GM21529 (cell line): ENCODE measurements at regions not wholly inside any gene's neighbourhood (a gene's known extent, or its start where the extent isn't known, plus 50 kb on each side); places are given as distances from the start of the nearest gene placed in this dataset.

Experiments used
- ATAC-seq: cut with Tn5 transposase; IDR thresholded peaks from one replicate; pipeline ENCODE4 v1.9.1; 2021; ENCODE audit not compliant: unreplicated experiment

- ATAC-seq = no peak
These were observed 496.9 kb upstream of the ZMIZ1 start for GRCh38 chr10:78571891-78572290.

GRCh38 chr10:78572565-78572964 is 496.2 kb upstream of the ZMIZ1 start:
- ATAC-seq = no peak

- ATAC-seq = no peak
These were observed 494.2 kb upstream of the ZMIZ1 start for GRCh38 chr10:78574547-78574946.

- no peak for ATAC-seq
These were observed 493.4 kb upstream of the ZMIZ1 start for GRCh38 chr10:78575400-78575799.

GRCh38 chr10:78576276-78576675 is 492.5 kb upstream of the ZMIZ1 start:
- no peak for ATAC-seq

- no peak for ATAC-seq
These were observed 491.1 kb upstream of the ZMIZ1 start for GRCh38 chr10:78577712-78578111.

GRCh38 chr10:78578929-78579328 is 489.8 kb upstream of the ZMIZ1 start:
- ATAC-seq = no peak

- ATAC-seq = no peak
These were observed 489.2 kb upstream of the ZMIZ1 start for GRCh38 chr10:78579576-78579975.

- ATAC-seq = no peak
These were observed 488.8 kb upstream of the ZMIZ1 start for GRCh38 chr10:78579995-78580394.

GRCh38 chr10:78581133-78581694 is 487.6 kb upstream of the ZMIZ1 start:
- ATAC-seq = no peak

GRCh38 chr10:78582540-78582939 is 486.2 kb upstream of the ZMIZ1 start:
- no peak for ATAC-seq

GRCh38 chr10:78584266-78584665 is 484.5 kb upstream of the ZMIZ1 start:
- ATAC-seq = no peak

- no peak for ATAC-seq
These were observed 484.1 kb upstream of the ZMIZ1 start for GRCh38 chr10:78584681-78585080.

GRCh38 chr10:78585952-78586351 is 482.8 kb upstream of the ZMIZ1 start:
- ATAC-seq = no peak

GRCh38 chr10:78588194-78588811 is 480.5 kb upstream of the ZMIZ1 start:
- ATAC-seq = no peak

- ATAC-seq = no peak
These were observed 479.1 kb upstream of the ZMIZ1 start for GRCh38 chr10:78589687-78590086.

GRCh38 chr10:78591066-78591465 is 477.7 kb upstream of the ZMIZ1 start:
- no peak for ATAC-seq

GRCh38 chr10:78594559-78595268 is 474.1 kb upstream of the ZMIZ1 start:
- no peak for ATAC-seq

GRCh38 chr10:78595269-78595619 is 473.5 kb upstream of the ZMIZ1 start:
- ATAC-seq = no peak

- no peak for ATAC-seq
These were observed 472.2 kb upstream of the ZMIZ1 start for GRCh38 chr10:78596556-78596955.

GRCh38 chr10:78597796-78598555 is 470.8 kb upstream of the ZMIZ1 start:
- no peak for ATAC-seq
